Activated naive CD4-positive, alpha-beta T cell treated with anti-CD3 and anti-CD28 coated beads, Interleukin-2, amount 10 ng/mL, durations not matched to agents 7 days and 5 days (primary cell): ENCODE measurements at regions not wholly inside any gene's neighbourhood (a gene's known extent, or its start where the extent isn't known, plus 50 kb on each side); places are given as distances from the start of the nearest gene placed in this dataset.

Experiments used
- CTCF ChIA-PET: fragments of 350-600 bp; sonication (Branson Sonifier 250); formaldehyde crosslinking; loops from one replicate; lab custom pipeline; 2021; ENCODE audit warnings: antibody characterized with exemption; lab: Charles Lee
- DNase-seq: peaks from one replicate; pipeline ENCODE4 v3.0.0-alpha.2; 2020
- H3K27ac Mint-ChIP-seq: one replicate; pipeline ENCODE4 v1.8.0; 2021; ENCODE audit warnings: mild to moderate bottlenecking, moderate library complexity, mixed read lengths
- H3K27me3 Mint-ChIP-seq: one replicate; pipeline ENCODE4 v1.8.0; 2021; ENCODE audit warnings: mild to moderate bottlenecking, mixed read lengths
- H3K36me3 Mint-ChIP-seq: one replicate; pipeline ENCODE4 v1.8.0; 2021; ENCODE audit warnings: mixed read lengths
- H3K4me1 Mint-ChIP-seq: one replicate; pipeline ENCODE4 v1.8.0; 2021; ENCODE audit warnings: mixed read lengths
- H3K4me3 Mint-ChIP-seq: one replicate; pipeline ENCODE4 v1.8.0; 2021; ENCODE audit warnings: mild to moderate bottlenecking, moderate library complexity, mixed read lengths
- H3K9me3 Mint-ChIP-seq: one replicate; pipeline ENCODE4 v1.8.0; 2021; ENCODE audit warnings: mixed read lengths

DNA sequence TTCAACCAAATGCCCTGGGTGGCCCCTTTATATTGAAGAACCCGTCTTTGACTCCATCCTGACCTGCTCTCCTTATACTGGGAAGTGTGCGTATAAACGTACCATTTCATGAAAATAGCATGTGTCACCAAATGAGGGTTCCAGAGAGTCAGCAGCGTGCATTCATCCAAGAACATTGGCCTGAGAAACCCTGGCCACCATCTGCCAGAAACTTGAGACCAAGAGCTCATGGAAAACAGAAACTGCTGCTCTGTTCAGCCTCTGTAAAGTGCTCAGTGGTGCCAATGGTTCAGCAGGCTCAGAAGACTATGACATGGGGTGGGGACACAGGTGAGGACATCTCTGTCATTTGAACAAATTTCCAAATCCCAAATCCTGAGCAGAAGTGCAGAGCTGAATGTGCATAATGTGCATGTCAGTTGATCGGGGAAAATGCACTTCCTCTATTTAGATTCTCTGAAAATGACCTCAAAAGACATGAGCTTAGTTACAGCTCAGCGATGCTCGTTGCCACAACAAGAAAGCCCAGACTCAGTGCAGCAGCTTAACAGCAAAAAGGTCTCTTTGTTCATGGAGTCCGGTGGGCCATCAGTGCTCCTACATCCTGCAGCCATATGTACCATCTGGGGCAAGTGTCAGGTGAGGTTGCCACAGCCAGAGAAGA lies 176.1 kb downstream of the ATPSCKMT start:
- DNase-seq: no peak
- Mint-ChIP-seq H3K4me3 (no peak overlapping the region), H3K36me3 (no peaks in the 10 kb centered on the region), H3K27ac (no peak overlapping the region), H3K9me3 (peaks cover 2% of the 10 kb centered on the region), H3K4me1 (no peaks in the 10 kb centered on the region), H3K27me3 (no peaks in the 10 kb centered on the region)
- CTCF ChIA-PET: no interaction called here

- CTCF ChIA-PET: no interaction called here
- no peak overlapping the region for H3K4me3 Mint-ChIP-seq
- H3K27ac Mint-ChIP-seq: no peak overlapping the region
- H3K27me3 Mint-ChIP-seq: no peaks in the 10 kb centered on the region
- no peak for DNase-seq
- H3K9me3 Mint-ChIP-seq: peaks cover 20% of the 10 kb centered on the region
- no peaks in the 10 kb centered on the region for H3K4me1 Mint-ChIP-seq
- H3K36me3 Mint-ChIP-seq: no peaks in the 10 kb centered on the region
Observed at GRCh38 chr5:10069637-10070313, 179.9 kb downstream of the ATPSCKMT start.

- Mint-ChIP-seq H3K4me3 (no peak overlapping the region), H3K36me3 (no peaks in the 10 kb centered on the region), H3K27me3 (no peaks in the 10 kb centered on the region), H3K4me1 (no peaks in the 10 kb centered on the region), H3K27ac (no peak overlapping the region), H3K9me3 (peaks cover 18% of the 10 kb centered on the region)
- DNase-seq: no peak
- CTCF ChIA-PET: no interaction called here
Observed at GRCh38 chr5:10065428-10066000, 184.2 kb downstream of the ATPSCKMT start.

- no peak for DNase-seq
- no peak overlapping the region for H3K27ac Mint-ChIP-seq
- H3K4me1 Mint-ChIP-seq: no peaks in the 10 kb centered on the region
- H3K36me3 Mint-ChIP-seq: no peaks in the 10 kb centered on the region
- peaks cover 18% of the 10 kb centered on the region for H3K9me3 Mint-ChIP-seq
- CTCF ChIA-PET: no interaction called here
- H3K4me3 Mint-ChIP-seq: no peak overlapping the region
- H3K27me3 Mint-ChIP-seq: no peaks in the 10 kb centered on the region
Observed at GRCh38 chr5:10064546-10065195, 185.0 kb downstream of the ATPSCKMT start.

DNA sequence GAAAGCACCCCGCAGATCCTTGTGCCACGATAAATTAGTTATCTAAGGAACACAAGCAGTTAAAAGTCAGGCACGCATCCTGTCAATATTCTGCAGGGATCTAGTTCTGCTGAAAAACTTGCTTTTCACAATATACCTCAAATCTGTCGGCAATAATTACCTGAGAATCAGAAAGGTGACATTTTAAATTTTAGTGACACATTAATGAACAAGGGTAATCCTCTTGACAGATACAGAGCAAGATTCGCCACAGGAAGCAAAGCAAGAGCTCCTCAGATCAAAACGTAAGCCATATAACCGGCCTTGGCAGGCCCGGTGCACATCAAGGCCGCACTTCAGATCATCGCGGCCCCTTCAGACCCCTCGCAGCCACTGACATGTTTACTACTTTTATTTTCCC lies 185.7 kb downstream of the ATPSCKMT start:
- CTCF ChIA-PET: no interaction called here
- Mint-ChIP-seq H3K9me3 (peaks cover 18% of the 10 kb centered on the region), H3K36me3 (no peaks in the 10 kb centered on the region), H3K4me1 (no peaks in the 10 kb centered on the region), H3K4me3 (no peak overlapping the region), H3K27me3 (no peaks in the 10 kb centered on the region), H3K27ac (no peak overlapping the region)
- DNase-seq: no peak

GRCh38 chr5:10059980-10060379 lies 189.7 kb downstream of the ATPSCKMT start:
- no peak overlapping the region for H3K27ac Mint-ChIP-seq
- CTCF ChIA-PET: no interaction called here
- peaks cover 3% of the 10 kb centered on the region for H3K9me3 Mint-ChIP-seq
- no peak for DNase-seq
- H3K27me3 Mint-ChIP-seq: no peaks in the 10 kb centered on the region
- H3K36me3 Mint-ChIP-seq: no peaks in the 10 kb centered on the region
- H3K4me1 Mint-ChIP-seq: no peaks in the 10 kb centered on the region
- no peak overlapping the region for H3K4me3 Mint-ChIP-seq

GRCh38 chr5:10059556-10059955 lies 190.1 kb downstream of the ATPSCKMT start:
- Mint-ChIP-seq H3K36me3 (no peaks in the 10 kb centered on the region), H3K9me3 (peaks cover 3% of the 10 kb centered on the region), H3K4me3 (no peak overlapping the region), H3K27ac (no peak overlapping the region), H3K4me1 (no peaks in the 10 kb centered on the region), H3K27me3 (no peaks in the 10 kb centered on the region)
- DNase-seq: no peak
- CTCF ChIA-PET: no interaction called here

DNA sequence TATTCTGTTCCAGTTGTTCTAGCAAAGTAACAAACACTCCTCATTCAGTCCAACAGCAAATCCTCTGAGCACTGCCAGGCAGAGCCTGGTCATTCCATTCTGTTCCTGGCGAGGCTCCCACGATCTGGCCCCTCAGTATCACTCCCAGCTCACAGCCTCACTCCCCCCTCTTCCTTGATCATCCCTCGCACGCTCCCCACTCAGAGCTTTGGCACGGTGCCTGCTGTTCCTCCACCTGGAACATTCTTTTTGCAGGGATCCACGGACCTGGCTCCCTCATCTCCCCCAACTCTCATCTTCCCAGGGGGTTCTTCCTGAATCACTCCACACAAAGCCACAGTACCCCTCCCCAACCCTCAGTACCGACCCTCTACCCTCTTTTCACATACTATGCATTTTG lies 192.3 kb downstream of the ATPSCKMT start:
- no peak for DNase-seq
- H3K4me1 Mint-ChIP-seq: no peaks in the 10 kb centered on the region
- H3K36me3 Mint-ChIP-seq: no peaks in the 10 kb centered on the region
- CTCF ChIA-PET: no interaction called here
- no peak overlapping the region for H3K27ac Mint-ChIP-seq
- peaks cover 10% of the 10 kb centered on the region for H3K9me3 Mint-ChIP-seq
- H3K4me3 Mint-ChIP-seq: no peak overlapping the region
- no peaks in the 10 kb centered on the region for H3K27me3 Mint-ChIP-seq

DNA sequence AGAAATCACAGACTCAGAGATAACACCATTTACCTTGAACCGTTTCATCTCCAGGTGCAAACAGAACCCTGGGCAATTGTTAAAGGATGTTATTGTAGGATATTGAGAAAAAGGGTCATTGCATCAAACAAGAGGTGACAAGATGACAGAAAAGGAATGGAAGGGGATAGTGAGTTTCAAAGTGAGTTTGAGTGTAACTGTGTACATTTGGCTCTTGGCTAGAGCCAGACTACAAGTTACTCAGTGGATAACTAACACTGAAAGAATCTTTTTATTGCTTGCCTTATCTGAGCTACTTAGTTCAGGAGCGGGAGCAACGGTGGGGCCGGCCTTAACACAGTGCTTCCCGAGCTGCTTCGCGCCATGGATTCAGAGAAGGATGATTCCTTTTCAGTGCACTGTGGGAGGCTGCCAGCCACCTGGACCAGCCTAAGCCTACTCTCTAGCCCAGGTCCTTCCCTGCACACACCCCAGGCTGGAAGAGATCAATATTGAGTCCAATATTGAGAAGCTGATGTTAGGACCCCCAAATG lies 193.4 kb downstream of the ATPSCKMT start:
- H3K4me3 Mint-ChIP-seq: no peak overlapping the region
- H3K27me3 Mint-ChIP-seq: no peaks in the 10 kb centered on the region
- H3K27ac Mint-ChIP-seq: no peak overlapping the region
- no peaks in the 10 kb centered on the region for H3K4me1 Mint-ChIP-seq
- H3K9me3 Mint-ChIP-seq: peaks cover 12% of the 10 kb centered on the region
- CTCF ChIA-PET: no interaction called here
- DNase-seq: no peak
- no peaks in the 10 kb centered on the region for H3K36me3 Mint-ChIP-seq

- Mint-ChIP-seq H3K4me3 (no peak overlapping the region), H3K4me1 (no peaks in the 10 kb centered on the region), H3K36me3 (no peaks in the 10 kb centered on the region), H3K27ac (no peak overlapping the region), H3K27me3 (no peaks in the 10 kb centered on the region), H3K9me3 (peaks cover 10% of the 10 kb centered on the region)
- CTCF ChIA-PET: no interaction called here
- DNase-seq: no peak
Observed at GRCh38 chr5:10049858-10050455, 199.7 kb downstream of the ATPSCKMT start.

DNA sequence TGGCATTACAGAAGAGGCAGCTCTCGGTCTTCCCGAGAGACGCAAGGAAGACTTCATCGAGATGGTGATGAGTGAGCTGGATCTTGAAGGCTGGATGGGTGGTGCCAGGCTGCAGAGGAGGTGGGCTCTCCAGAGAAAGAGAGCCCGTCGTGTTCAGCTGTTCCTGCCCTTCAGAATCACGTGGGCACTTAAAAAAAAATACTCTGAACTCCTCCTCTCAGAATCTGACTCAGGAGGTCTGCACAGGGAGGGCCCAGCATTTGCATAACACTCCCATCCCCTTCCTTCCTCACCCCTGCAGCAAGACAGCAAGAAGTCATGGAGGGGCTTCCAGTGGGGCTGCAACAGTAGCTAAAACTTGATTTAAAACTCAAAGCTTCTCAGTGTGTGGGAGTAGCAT lies 203.0 kb downstream of the ATPSCKMT start:
- Mint-ChIP-seq H3K4me1 (no peaks in the 10 kb centered on the region), H3K36me3 (no peaks in the 10 kb centered on the region), H3K27ac (no peak overlapping the region), H3K4me3 (no peak overlapping the region), H3K9me3 (peaks cover 3% of the 10 kb centered on the region), H3K27me3 (no peaks in the 10 kb centered on the region)
- DNase-seq: no peak
- CTCF ChIA-PET: no interaction called here

DNA sequence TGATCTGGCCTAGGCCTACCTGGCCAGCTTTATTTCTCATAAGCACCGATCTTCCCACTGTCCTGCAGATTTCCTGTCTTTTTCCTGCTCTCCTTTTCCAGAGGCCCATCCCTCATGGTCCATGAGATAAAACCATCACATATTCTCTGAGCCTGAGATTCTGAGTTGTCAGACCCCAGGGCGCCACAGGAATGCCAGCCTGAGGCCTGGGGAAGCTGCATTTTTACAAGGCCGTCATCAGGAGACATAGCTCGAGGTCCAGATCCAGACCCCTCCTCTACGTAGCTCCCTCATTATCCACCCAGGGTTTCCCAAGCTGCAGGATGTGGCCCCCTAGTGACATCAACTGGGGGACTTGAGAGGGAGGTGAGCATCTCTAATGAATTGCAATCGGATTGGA lies 204.3 kb downstream of the ATPSCKMT start:
- DNase-seq: no peak
- Mint-ChIP-seq H3K4me1 (no peaks in the 10 kb centered on the region), H3K36me3 (no peaks in the 10 kb centered on the region), H3K27me3 (no peaks in the 10 kb centered on the region), H3K27ac (no peak overlapping the region), H3K9me3 (no peaks in the 10 kb centered on the region), H3K4me3 (no peak overlapping the region)
- CTCF ChIA-PET: no interaction called here

GRCh38 chr5:10036136-10036815 lies 213.4 kb downstream of the ATPSCKMT start:
- H3K27ac Mint-ChIP-seq: no peak overlapping the region
- peaks cover 4% of the 10 kb centered on the region for H3K9me3 Mint-ChIP-seq
- no peaks in the 10 kb centered on the region for H3K27me3 Mint-ChIP-seq
- no peaks in the 10 kb centered on the region for H3K4me1 Mint-ChIP-seq
- H3K4me3 Mint-ChIP-seq: no peak overlapping the region
- no peaks in the 10 kb centered on the region for H3K36me3 Mint-ChIP-seq
- no peak for DNase-seq
- CTCF ChIA-PET: no interaction called here

GRCh38 chr5:10034001-10034400 lies 215.7 kb downstream of the ATPSCKMT start:
- Mint-ChIP-seq H3K4me1 (no peaks in the 10 kb centered on the region), H3K9me3 (peaks cover 6% of the 10 kb centered on the region), H3K27me3 (no peaks in the 10 kb centered on the region), H3K4me3 (no peak overlapping the region), H3K36me3 (no peaks in the 10 kb centered on the region), H3K27ac (no peak overlapping the region)
- CTCF ChIA-PET: no interaction called here
- DNase-seq: no peak
